GM18861 (cell line): ENCODE measurements at regions not wholly inside any gene's neighbourhood (a gene's known extent, or its start where the extent isn't known, plus 50 kb on each side); places are given as distances from the start of the nearest gene placed in this dataset.

Experiments used
- ATAC-seq: cut with Tn5 transposase; IDR thresholded peaks from one replicate; pipeline ENCODE4 v1.9.1; 2021; ENCODE audit not compliant: unreplicated experiment

DNA sequence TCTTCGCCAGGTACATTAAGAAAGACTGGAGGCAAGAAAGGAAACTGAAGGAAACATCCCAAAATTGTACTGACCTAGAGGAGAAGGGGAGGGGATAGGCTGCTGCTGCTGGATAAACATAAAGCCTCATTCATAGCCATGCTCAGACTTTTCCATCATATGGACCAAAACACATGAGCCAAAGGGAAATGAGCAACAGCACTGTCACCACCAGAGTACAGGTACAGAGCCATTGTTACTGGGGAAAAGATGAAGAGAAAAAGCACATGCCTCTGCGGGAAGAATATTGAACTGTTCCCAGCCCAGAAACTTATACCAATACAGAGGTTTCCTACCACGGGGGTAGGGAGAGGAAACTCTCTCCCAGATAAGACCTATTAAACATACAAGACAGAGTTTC, 861.9 kb downstream of the NTRK3 start:
- ATAC-seq: no peak

- ATAC-seq: no peak
Observed at GRCh38 chr15:87387766-87388165, 868.8 kb downstream of the NTRK3 start.

DNA sequence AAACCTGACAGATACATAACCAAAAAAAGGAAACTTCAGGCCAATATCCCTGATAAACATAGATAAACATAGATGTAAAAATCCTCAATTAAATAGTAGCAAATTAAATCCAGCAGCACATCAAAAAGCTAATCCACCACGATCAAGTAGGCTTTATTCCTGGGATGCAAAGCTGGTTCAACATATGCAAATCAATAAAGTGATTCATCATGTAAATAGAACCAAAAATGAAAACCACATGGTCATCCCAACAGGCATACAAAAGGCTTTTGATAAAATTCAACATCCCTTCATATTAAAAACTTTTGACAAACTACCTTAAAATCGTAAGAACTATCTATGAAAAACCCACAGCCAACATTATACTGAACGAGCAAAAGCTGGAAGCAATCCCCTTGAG, 882.2 kb downstream of the NTRK3 start:
- ATAC-seq: no peak

DNA sequence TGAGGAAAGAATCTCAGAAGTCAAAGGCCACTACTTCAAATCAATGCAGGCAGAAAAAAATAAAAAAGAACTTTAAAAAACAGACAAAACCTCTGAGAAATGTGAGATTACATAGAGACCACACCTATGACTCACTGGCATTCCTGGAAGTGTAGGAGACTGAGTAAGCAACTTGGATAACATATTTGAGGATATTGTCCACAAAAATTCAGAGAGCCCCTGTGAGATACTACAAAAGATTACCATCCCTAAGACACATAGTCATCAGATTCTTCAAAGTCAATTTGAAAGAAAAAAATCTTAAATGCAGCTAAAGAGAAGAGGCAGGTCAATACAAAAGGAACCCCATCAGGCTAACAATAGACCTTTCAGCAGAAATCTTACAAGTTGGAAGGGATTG, 887.3 kb downstream of the NTRK3 start:
- ATAC-seq: no peak

DNA sequence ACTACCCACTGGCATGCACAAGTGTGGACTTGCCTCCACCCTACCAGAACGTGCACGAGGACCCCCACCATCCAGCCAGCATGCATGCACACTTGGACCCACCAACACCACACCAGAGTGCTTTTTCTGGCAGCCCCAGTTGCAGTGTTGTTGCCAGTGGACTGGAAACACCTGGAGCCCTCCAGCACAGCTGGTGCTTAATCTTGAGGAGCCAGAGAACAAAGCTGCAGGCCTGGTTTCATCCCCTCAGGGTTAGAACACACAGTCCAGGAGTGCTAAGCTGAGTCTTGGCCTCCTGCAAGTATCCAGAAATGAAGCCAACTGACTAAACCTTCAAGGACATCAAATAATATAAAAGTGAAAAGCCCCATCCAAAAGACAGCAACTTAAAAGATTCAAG, 888.0 kb downstream of the NTRK3 start:
- no peak for ATAC-seq

DNA sequence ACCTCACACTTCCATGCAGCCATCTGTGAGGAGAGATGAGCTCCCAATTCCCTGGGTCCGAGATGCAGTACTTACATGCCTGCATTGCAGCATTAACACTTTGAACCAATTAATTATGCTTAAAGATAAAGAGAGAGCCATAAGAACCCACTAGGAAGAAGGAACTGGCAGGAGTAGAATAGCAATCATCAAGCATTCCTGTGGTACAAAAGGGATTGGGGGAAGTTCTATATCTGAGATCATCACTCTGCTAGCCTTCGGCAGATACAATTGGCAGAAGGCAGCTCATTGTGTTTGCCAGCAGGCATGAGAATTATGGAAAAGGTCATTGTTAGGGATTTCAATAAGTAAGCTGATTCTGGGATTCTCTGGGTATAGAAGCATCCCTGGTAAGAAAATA, 891.4 kb downstream of the NTRK3 start:
- ATAC-seq: no peak

- no peak for ATAC-seq
Observed at GRCh38 chr15:87362531-87362930, 894.0 kb downstream of the NTRK3 start.

DNA sequence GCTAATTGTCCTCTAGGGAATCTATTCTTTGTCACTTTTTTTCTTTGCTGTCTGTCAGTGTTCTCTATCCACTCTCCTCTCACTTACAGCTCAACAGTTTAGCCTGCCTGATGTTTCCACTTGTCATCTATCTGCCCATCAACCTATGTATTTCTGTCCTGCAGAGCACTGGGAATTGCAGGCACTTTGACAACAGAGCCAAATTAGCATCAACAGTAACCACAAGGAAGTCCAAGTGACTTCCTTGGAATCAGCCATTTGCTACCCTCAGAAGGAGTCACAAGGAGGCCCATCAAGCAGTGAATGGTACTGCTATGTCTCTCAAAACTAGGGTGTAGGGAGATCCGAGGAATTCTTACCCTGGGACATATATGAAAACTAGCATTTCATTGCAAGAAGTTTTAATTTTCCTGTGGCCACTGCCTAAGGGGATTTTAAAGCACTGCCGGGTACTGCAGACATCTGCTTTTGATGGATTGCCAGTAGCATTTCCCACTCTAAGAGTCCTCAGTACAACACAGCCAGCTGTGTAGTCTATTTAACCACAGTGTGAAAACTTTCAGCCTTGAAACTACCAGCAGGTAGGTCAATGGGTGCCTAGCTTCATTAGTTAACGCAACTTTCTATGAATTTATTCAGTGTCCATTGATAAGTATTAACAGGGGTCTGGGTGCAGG, 898.8 kb downstream of the NTRK3 start:
- ATAC-seq: no peak

GRCh38 chr15:87355946-87356345, 900.6 kb downstream of the NTRK3 start:
- ATAC-seq: no peak

GRCh38 chr15:87354661-87355410, 901.7 kb downstream of the NTRK3 start:
- ATAC-seq: no peak

DNA sequence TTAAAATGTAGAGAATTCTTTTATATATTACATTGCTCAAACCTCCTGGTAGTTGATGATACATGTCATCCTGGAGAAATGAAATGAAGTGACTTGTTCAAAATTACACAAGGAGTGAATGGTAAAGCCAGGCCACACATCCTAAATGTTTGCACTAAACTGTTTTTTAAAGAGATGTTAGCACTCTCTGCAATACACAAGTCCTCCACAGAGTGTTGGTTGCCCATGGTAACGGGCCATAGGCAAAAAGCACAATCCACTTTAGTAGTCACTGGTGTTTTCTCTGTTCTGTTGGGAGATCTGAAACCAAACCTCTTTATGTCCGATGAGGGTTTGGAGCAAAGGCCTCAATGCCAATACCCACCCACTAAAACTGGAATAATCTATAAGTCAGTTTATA, 907.4 kb downstream of the NTRK3 start:
- no peak for ATAC-seq

DNA sequence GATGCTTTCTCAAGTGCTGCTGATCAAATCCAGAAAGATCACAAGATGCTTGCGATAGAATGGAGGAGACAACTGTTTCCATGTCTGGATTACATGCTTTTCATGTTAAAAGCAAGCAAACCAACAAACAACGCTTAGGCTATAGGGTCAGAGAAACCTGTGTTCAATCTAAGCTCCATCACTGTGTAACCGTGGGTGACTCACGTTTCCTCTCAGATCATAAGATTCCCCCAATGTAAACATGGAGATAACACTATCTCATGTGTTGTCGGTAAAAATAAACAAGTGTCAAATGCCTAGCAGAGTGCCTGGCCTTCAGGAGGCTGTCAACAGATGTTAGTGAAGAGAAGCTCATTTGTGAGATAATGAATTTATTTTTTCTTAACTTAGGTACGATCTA, 907.8 kb downstream of the NTRK3 start:
- ATAC-seq: no peak

- no peak for ATAC-seq
Observed at GRCh38 chr15:87347806-87348515, 908.6 kb downstream of the NTRK3 start.

DNA sequence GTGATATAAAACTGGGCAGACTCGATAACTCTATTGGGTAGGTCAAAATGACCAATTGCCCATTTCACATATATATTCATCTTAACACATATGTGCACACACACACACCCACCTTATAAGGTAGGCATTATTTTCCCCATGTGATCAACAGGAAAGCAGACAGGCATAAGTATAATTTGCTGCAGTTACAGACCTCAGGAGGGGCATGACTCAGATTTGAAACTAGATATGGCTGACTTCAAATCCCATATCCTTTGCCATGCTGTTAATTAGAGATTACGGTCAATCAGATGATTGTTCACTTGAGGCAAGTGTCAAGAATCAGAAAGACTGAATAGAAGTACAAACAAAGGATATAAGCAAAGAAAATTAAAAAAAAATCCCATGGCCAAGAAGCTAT, 910.6 kb downstream of the NTRK3 start:
- no peak for ATAC-seq

- no peak for ATAC-seq
Observed at GRCh38 chr15:87343966-87344365, 912.6 kb downstream of the NTRK3 start.

- no peak for ATAC-seq
Observed at GRCh38 chr15:87340370-87340769, 916.2 kb downstream of the NTRK3 start.

- no peak for ATAC-seq
Observed at GRCh38 chr15:87326269-87326668, 930.3 kb downstream of the NTRK3 start.

DNA sequence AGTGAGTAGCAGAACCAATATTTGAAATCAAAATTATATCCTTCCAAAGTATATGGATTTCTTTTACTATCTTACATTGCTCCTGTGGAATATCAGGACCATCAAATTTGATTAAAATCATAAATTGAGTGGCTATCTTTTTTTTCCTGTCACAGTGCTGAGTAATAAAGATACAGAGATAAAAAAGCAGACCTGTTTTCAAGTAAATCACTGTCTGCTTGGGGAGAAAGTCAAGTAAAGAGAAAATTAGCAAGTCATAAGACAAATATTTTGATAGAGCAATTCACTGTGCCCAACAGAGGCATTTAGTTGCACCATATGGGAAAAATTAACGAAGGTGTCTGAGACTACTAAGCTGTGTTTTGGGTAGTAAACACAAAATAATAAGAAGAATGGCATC, 933.7 kb downstream of the NTRK3 start:
- no peak for ATAC-seq

DNA sequence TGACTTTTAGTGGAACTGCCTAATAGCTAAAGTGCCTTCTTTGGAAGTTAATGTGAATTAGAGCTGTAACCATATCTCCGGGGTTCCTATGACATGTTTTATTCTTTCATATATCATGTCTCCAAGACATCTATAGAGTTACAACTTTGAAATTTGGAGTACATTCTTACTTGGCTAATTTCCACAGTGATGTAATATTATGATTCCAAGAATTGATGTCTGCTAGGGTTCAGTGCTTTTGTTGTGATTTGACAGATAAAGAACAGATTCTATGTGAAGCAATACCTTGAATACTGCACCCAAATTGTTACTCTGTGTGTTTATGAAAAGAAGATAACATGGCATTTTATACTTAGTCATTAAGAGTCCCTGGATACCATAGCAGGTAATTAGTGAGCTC, 934.3 kb downstream of the NTRK3 start:
- no peak for ATAC-seq

- no peak for ATAC-seq
Observed at GRCh38 chr15:87317900-87318299, 938.6 kb downstream of the NTRK3 start.

DNA sequence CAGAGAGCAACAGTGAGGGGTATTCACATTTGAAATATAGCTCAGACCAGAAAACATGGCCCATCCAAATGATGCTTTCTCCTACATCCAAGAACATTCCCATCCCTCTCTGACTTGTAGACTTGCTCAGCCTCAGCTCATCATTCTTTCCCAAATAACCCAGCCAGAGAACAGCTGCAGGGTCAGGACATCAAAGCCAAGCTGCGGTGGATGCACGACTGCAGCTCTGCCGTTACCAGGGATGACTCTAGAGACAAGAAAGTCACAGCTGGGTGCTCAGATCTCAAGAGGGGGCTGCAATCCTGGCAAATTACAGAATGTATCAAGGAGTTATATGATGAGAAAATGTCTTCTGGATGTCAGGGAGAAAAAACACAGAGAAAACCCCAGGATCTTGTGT, 944.3 kb downstream of the NTRK3 start:
- ATAC-seq: no peak

GRCh38 chr15:87300146-87300545, 956.4 kb downstream of the NTRK3 start:
- no peak for ATAC-seq
